Amniotic epithelial cell (primary cell): ENCODE measurements at regions not wholly inside any gene's neighbourhood (a gene's known extent, or its start where the extent isn't known, plus 50 kb on each side); places are given as distances from the start of the nearest gene placed in this dataset.

Experiments used
- DNase-seq: peaks from one replicate; pipeline ENCODE4 v3.0.0-alpha.2; 2010; ENCODE audit warnings: low read depth

GRCh38 chr11:112539741-112540140 is 279.1 kb upstream of the PLET1 start:
- no peak for DNase-seq

GRCh38 chr11:112540261-112540660 is 279.6 kb upstream of the PLET1 start:
- no peak for DNase-seq

GRCh38 chr11:112541140-112542046 is 280.7 kb upstream of the PLET1 start:
- no peak for DNase-seq

- DNase-seq, result no peak
Measured at GRCh38 chr11:112542479-112542878, 281.8 kb upstream of the PLET1 start.

GRCh38 chr11:112543390-112543789 is 282.7 kb upstream of the PLET1 start:
- DNase-seq, result no peak

GRCh38 chr11:112548641-112549040 is 288.0 kb upstream of the PLET1 start:
- no peak for DNase-seq

GRCh38 chr11:112553205-112553731 is 292.6 kb upstream of the PLET1 start:
- DNase-seq, result peak; percentile 16

- DNase-seq, result no peak
Measured at GRCh38 chr11:112554586-112554985, 293.9 kb upstream of the PLET1 start.

- peak; percentile 30 for DNase-seq
Measured at GRCh38 chr11:112555491-112556364, 295.1 kb upstream of the PLET1 start.

GRCh38 chr11:112558691-112559090 is 298.0 kb upstream of the PLET1 start:
- peak; percentile 50 for DNase-seq

- DNase-seq, result no peak
Measured at GRCh38 chr11:112563808-112564207, 303.1 kb upstream of the PLET1 start.

GRCh38 chr11:112564228-112564955 is 303.7 kb upstream of the PLET1 start:
- DNase-seq, result peak; percentile 64

- DNase-seq, result no peak
Measured at GRCh38 chr11:112565551-112565950, 304.9 kb upstream of the PLET1 start.

GRCh38 chr11:112566124-112566523 is 305.5 kb upstream of the PLET1 start:
- no peak for DNase-seq

GRCh38 chr11:112570333-112570732 is 309.7 kb upstream of the PLET1 start:
- DNase-seq, result no peak

GRCh38 chr11:112579282-112579681 is 318.6 kb upstream of the PLET1 start:
- no peak for DNase-seq

GRCh38 chr11:112580864-112581263 is 320.2 kb upstream of the PLET1 start:
- no peak for DNase-seq

- no peak for DNase-seq
Measured at GRCh38 chr11:112581747-112582146, 321.1 kb upstream of the PLET1 start.

GRCh38 chr11:112582366-112582765 is 321.7 kb upstream of the PLET1 start:
- DNase-seq, result no peak

GRCh38 chr11:112583261-112583893 is 322.7 kb upstream of the PLET1 start:
- DNase-seq, result no peak

GRCh38 chr11:112584672-112585071 is 324.0 kb upstream of the PLET1 start:
- no peak for DNase-seq
